Liver (tissue), 8 donors: ENCODE measurements at regions not wholly inside any gene's neighbourhood (a gene's known extent, or its start where the extent isn't known, plus 50 kb on each side); places are given as distances from the start of the nearest gene placed in this dataset.

Experiments used
- DNase-seq: peaks from one replicate; pipeline ENCODE4 v3.0.0-alpha.2; 2017; ENCODE audit warnings: low spot score
- H3K27ac ChIP-seq, 2 donors: one replicate each; pipeline ENCODE4 v1.7.0; 2013; ENCODE audit warnings: inconsistent platforms in 2 of 2, low read length in 2 of 2, control low read depth in 1 of 2, low read depth in 1 of 2, mild to moderate bottlenecking in 1 of 2
- H3K27me3 ChIP-seq, 4 donors: one replicate each; pipeline versions ENCODE4 v1.6.1 to v1.7.0; 2013; ENCODE audit warnings: low read length in 3 of 4, inconsistent platforms in 1 of 4, mild to moderate bottlenecking in 1 of 4, moderate library complexity in 1 of 4; ENCODE audit not compliant: control insufficient read depth in 4 of 4, insufficient read depth in 4 of 4
- H3K36me3 ChIP-seq, 4 donors: one replicate each; pipeline versions ENCODE4 v1.6.1 to v1.7.0; 2013; ENCODE audit warnings: low read length in 3 of 4, mild to moderate bottlenecking in 3 of 4, low read depth in 1 of 4, moderate library complexity in 1 of 4; ENCODE audit not compliant: control insufficient read depth in 4 of 4, insufficient read depth in 3 of 4
- H3K4me1 ChIP-seq, 4 donors: one replicate each; pipeline versions ENCODE4 v1.6.1 to v1.7.0; 2013; ENCODE audit warnings: low read length in 3 of 4, mild to moderate bottlenecking in 3 of 4, moderate library complexity in 1 of 4; ENCODE audit not compliant: control insufficient read depth in 4 of 4, insufficient read depth in 4 of 4
- H3K4me3 ChIP-seq, 3 donors: one replicate each; pipeline versions ENCODE4 v1.6.1 to v1.7.0; 2013; ENCODE audit warnings: low read length in 3 of 3, control low read depth in 1 of 3, low read depth in 1 of 3, mild to moderate bottlenecking in 1 of 3
- H3K9ac ChIP-seq, 2 donors: one replicate each; pipeline ENCODE4 v1.7.0; 2013; ENCODE audit warnings: low read length in 2 of 2, mild to moderate bottlenecking in 2 of 2, moderate library complexity in 2 of 2, control low read depth in 1 of 2, low read depth in 1 of 2
- H3K9me3 ChIP-seq, 4 donors: one replicate each; pipeline versions ENCODE4 v1.6.1 to v1.7.0; 2013; ENCODE audit warnings: low read length in 3 of 4; ENCODE audit not compliant: control insufficient read depth in 4 of 4
- ATF3 ChIP-seq: IDR thresholded peaks from 2 replicates; pipeline ENCODE4 v1.6.1; 2016; ENCODE audit warnings: antibody characterized with exemption
- CTCF ChIP-seq: fragments of 150-350 bp; IDR thresholded peaks from 2 replicates; pipeline ENCODE4 v1.5.1; 2017; ENCODE audit warnings: improper control_type of control experiment, low read depth, low read length; ENCODE audit not compliant: missing input control
- EGR1 ChIP-seq, 2 donors: IDR thresholded peaks; 2 replicates each; pipeline ENCODE4 v1.6.1; 2016 to 2018; ENCODE audit warnings: antibody characterized with exemption in 2 of 2, low read depth in 2 of 2
- FOXA1 ChIP-seq: IDR thresholded peaks from 2 replicates; pipeline ENCODE4 v1.6.1; 2016; ENCODE audit warnings: antibody characterized with exemption
- FOXA2 ChIP-seq: IDR thresholded peaks from 2 replicates; pipeline ENCODE4 v1.6.1; 2016; ENCODE audit warnings: antibody characterized with exemption
- HNF4G ChIP-seq: IDR thresholded peaks from 2 replicates; pipeline ENCODE4 v1.6.1; 2016; ENCODE audit warnings: antibody characterized with exemption
- MAX ChIP-seq: IDR thresholded peaks from 2 replicates; pipeline ENCODE4 v1.6.1; 2016; ENCODE audit warnings: antibody characterized with exemption
- NR2F2 ChIP-seq: IDR thresholded peaks from 2 replicates; pipeline ENCODE4 v1.6.1; 2016; ENCODE audit warnings: antibody characterized with exemption
- RAD21 ChIP-seq, 2 donors: IDR thresholded peaks; 2 replicates each; pipeline ENCODE4 v1.6.1; 2016; ENCODE audit warnings: antibody characterized with exemption in 2 of 2, mild to moderate bottlenecking in 2 of 2
- RXRA ChIP-seq, 2 donors: IDR thresholded peaks; 2 replicates each; pipeline ENCODE4 v1.6.1; 2017 to 2018; ENCODE audit warnings: antibody characterized with exemption in 2 of 2, mild to moderate bottlenecking in 1 of 2
- SP1 ChIP-seq: IDR thresholded peaks from 2 replicates; pipeline ENCODE4 v1.6.1; 2018; ENCODE audit warnings: antibody characterized with exemption, mild to moderate bottlenecking
- TAF1 ChIP-seq: conservative IDR thresholded peaks from 2 replicates; pipeline ENCODE4 v1.6.1; 2016; ENCODE audit warnings: antibody characterized with exemption, mild to moderate bottlenecking
- WGBS: extraction: QIAGEN DNeasy Blood & Tissue Kit; methylation state at CpG from one replicate; pipeline ENCODE4 v1.1.7; 2013; 5-methylcytosine and 5-hydroxymethylcytosine counted together
- TF ChIP-seq, protein P1 (sequence below): IDR thresholded peaks from 2 replicates; pipeline ENCODE4 v1.6.1; 2016; ENCODE audit warnings: antibody characterized with exemption, mild to moderate bottlenecking
- TF ChIP-seq, protein P2 (sequence below): IDR thresholded peaks from 2 replicates; pipeline ENCODE4 v1.6.1; 2016; ENCODE audit warnings: antibody characterized with exemption
- donor health status: healthy.
- donor health status: healthy.
- donor health status: healthy.
- donor health status: healthy.
- donor health status: healthy.

DNA sequence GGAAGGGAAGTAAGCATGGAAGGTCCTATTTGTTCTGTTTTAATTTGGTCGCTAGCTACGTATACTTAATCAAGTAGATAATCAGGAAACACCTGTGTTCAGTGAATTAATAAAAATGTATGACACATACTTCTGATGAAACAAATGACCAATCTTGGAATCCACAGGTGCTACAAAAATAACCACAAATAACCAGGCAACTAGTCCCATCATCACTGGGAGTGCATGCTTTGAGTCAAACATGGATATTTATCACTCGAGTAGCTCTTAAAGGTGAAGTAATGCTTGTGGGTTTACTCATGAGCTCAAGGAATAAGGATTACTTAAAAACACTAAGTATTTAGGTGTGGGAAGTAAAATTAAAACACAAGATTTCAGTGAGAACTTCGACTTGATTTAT is 285.6 kb upstream of the ID4 start:
- DNase-seq: no peak
- 76% methylated on average over 4 of the region's 4 CpGs for whole genome bisulfite sequencing

More for the DNA sequence above, 285.6 kb upstream of the ID4 start:
- TF ChIP-seq, protein P1, sequence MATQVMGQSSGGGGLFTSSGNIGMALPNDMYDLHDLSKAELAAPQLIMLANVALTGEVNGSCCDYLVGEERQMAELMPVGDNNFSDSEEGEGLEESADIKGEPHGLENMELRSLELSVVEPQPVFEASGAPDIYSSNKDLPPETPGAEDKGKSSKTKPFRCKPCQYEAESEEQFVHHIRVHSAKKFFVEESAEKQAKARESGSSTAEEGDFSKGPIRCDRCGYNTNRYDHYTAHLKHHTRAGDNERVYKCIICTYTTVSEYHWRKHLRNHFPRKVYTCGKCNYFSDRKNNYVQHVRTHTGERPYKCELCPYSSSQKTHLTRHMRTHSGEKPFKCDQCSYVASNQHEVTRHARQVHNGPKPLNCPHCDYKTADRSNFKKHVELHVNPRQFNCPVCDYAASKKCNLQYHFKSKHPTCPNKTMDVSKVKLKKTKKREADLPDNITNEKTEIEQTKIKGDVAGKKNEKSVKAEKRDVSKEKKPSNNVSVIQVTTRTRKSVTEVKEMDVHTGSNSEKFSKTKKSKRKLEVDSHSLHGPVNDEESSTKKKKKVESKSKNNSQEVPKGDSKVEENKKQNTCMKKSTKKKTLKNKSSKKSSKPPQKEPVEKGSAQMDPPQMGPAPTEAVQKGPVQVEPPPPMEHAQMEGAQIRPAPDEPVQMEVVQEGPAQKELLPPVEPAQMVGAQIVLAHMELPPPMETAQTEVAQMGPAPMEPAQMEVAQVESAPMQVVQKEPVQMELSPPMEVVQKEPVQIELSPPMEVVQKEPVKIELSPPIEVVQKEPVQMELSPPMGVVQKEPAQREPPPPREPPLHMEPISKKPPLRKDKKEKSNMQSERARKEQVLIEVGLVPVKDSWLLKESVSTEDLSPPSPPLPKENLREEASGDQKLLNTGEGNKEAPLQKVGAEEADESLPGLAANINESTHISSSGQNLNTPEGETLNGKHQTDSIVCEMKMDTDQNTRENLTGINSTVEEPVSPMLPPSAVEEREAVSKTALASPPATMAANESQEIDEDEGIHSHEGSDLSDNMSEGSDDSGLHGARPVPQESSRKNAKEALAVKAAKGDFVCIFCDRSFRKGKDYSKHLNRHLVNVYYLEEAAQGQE: no peak
- no peak for TF ChIP-seq ATF3
- TF ChIP-seq CTCF: no peak
- TF ChIP-seq RAD21 (IDR thresholded peaks at IDR 0.05): no peak
- TF ChIP-seq, protein P2, sequence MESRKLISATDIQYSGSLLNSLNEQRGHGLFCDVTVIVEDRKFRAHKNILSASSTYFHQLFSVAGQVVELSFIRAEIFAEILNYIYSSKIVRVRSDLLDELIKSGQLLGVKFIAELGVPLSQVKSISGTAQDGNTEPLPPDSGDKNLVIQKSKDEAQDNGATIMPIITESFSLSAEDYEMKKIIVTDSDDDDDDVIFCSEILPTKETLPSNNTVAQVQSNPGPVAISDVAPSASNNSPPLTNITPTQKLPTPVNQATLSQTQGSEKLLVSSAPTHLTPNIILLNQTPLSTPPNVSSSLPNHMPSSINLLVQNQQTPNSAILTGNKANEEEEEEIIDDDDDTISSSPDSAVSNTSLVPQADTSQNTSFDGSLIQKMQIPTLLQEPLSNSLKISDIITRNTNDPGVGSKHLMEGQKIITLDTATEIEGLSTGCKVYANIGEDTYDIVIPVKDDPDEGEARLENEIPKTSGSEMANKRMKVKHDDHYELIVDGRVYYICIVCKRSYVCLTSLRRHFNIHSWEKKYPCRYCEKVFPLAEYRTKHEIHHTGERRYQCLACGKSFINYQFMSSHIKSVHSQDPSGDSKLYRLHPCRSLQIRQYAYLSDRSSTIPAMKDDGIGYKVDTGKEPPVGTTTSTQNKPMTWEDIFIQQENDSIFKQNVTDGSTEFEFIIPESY: no peak
- no peak for TF ChIP-seq NR2F2
- TF ChIP-seq TAF1: no peak
- TF ChIP-seq FOXA1: no peak
- TF ChIP-seq HNF4G: no peak
- TF ChIP-seq FOXA2: no peak
- TF ChIP-seq SP1: no peak
- no peak for TF ChIP-seq RXRA (IDR thresholded peaks at IDR 0.05)
- no peak for TF ChIP-seq EGR1 (IDR thresholded peaks at IDR 0.05; ENCODE audit: low read depth in 2 of 2)
- TF ChIP-seq MAX: no peak
- Histone ChIP-seq H3K27me3 (no peaks in the 10 kb centered on the region), H3K9me3 (no peaks in the 10 kb centered on the region), H3K4me1 (no peaks in the 10 kb centered on the region), H3K27ac (no peak overlapping the region), H3K4me3 (no peak overlapping the region), H3K9ac (no peak overlapping the region), H3K36me3 (no peaks in the 10 kb centered on the region)
